ENCODE measurements at regions not wholly inside any gene's neighbourhood (a gene's known extent, or its start where the extent isn't known, plus 50 kb on each side); places are given as distances from the start of the nearest gene placed in this dataset.

DNA sequence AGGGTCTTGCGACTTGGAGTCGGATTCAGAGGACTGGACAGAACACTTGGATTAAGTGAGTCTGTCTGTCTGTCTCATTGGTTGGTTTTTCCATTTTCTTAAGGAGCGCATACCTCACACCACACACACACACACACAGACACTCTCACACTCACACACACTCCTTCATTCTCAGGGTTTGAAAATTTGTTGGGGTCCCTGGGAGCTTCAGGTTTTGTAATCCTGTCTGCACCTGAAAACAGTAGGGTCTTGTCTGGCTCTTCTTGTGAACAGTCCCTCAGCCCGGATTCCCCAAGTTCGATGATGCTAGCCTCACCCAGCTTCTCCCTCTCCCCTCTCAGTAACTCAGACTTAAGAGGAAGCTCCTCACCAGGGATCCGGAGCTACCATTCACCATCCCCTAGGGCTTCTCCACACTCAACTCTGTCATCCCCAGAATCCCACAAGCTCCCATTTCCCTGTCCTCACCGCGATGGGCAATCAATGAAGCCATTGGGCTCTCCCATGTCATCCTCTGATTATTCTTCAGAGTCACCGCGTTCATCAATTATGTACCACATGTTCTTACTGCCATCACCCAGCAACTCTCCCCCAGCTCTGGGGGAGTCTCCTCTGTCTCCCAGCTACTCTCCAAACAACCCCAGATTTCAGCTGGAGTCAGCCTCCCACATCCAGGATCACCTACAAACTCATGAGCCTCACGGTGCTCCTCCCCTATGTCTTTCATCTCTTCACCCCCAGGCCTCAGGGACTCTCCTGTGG is 1530.9 kb upstream of the TPTE start:
- Mint-ChIP-seq H3K27me3 (ENCODE audit: insufficient read depth, unreplicated experiment) (peaks cover 5% of the 10 kb centered on the region), H3K4me3 (ENCODE audit: unreplicated experiment) (no peak overlapping the region), H3K36me3 (ENCODE audit: insufficient read depth, unreplicated experiment) (no peaks in the 10 kb centered on the region), H3K4me1 (ENCODE audit: low read depth, unreplicated experiment) (no peaks in the 10 kb centered on the region), H3K27ac (ENCODE audit: unreplicated experiment) (no peak overlapping the region), H3K9me3 (ENCODE audit: unreplicated experiment) (peaks cover 41% of the 10 kb centered on the region)
- intact Hi-C loops (cut with micrococcal nuclease; ENCODE audit: unreplicated experiment): no loop called here
- H3K9me3 ChIP-seq: peaks cover 18% of the 10 kb centered on the region
- POLR2A ChIA-PET: no interaction called here
- TF ChIP-seq CTCF (IDR thresholded peaks at IDR 0.05; ENCODE audit: insufficient read depth in 1 of 2, low read depth in 1 of 2, low read length in 1 of 2, severe bottlenecking in 1 of 2, unreplicated experiment in 1 of 2): no peak
- no peak for DNase-seq
- H3K36me3 ChIP-seq (ENCODE audit: control insufficient read depth, insufficient read depth, low read length): no peaks in the 10 kb centered on the region
- CTCF ChIA-PET: no interaction called here
- H3K27me3 ChIP-seq (replicated peaks; ENCODE audit: control insufficient read depth, insufficient read depth, low read length): no peaks in the 10 kb centered on the region
- no peaks in the 10 kb centered on the region for H3K4me1 ChIP-seq
- BruUV-seq (replicated peaks): no TSS peak
- no peak overlapping the region for H3K4me3 ChIP-seq (ENCODE audit: low read depth, low read length)

- Histone ChIP-seq H3K9me3 (peaks cover 21% of the 10 kb centered on the region), H3K36me3 (ENCODE audit: control insufficient read depth, insufficient read depth, low read length) (no peaks in the 10 kb centered on the region), H3K4me1 (no peaks in the 10 kb centered on the region), H3K4me3 (ENCODE audit: low read depth, low read length) (no peak overlapping the region), H3K27me3 (replicated peaks; ENCODE audit: control insufficient read depth, insufficient read depth, low read length) (no peaks in the 10 kb centered on the region)
- BruUV-seq (replicated peaks): no TSS peak
- Mint-ChIP-seq H3K4me3 (ENCODE audit: unreplicated experiment) (no peak overlapping the region), H3K9me3 (ENCODE audit: unreplicated experiment) (peaks cover 41% of the 10 kb centered on the region), H3K27me3 (ENCODE audit: insufficient read depth, unreplicated experiment) (peaks cover 5% of the 10 kb centered on the region), H3K36me3 (ENCODE audit: insufficient read depth, unreplicated experiment) (no peaks in the 10 kb centered on the region), H3K4me1 (ENCODE audit: low read depth, unreplicated experiment) (no peaks in the 10 kb centered on the region), H3K27ac (ENCODE audit: unreplicated experiment) (no peak overlapping the region)
- no peak for DNase-seq
- intact Hi-C loops (cut with micrococcal nuclease; ENCODE audit: unreplicated experiment): no loop called here
- ChIA-PET POLR2A (no interaction called here), CTCF (no interaction called here)
- no peak for TF ChIP-seq CTCF (IDR thresholded peaks at IDR 0.05; ENCODE audit: insufficient read depth in 1 of 2, low read depth in 1 of 2, low read length in 1 of 2, severe bottlenecking in 1 of 2, unreplicated experiment in 1 of 2)
These were observed 1530.1 kb upstream of the TPTE start for GRCh38 chr21:8991088-8991907.

DNA sequence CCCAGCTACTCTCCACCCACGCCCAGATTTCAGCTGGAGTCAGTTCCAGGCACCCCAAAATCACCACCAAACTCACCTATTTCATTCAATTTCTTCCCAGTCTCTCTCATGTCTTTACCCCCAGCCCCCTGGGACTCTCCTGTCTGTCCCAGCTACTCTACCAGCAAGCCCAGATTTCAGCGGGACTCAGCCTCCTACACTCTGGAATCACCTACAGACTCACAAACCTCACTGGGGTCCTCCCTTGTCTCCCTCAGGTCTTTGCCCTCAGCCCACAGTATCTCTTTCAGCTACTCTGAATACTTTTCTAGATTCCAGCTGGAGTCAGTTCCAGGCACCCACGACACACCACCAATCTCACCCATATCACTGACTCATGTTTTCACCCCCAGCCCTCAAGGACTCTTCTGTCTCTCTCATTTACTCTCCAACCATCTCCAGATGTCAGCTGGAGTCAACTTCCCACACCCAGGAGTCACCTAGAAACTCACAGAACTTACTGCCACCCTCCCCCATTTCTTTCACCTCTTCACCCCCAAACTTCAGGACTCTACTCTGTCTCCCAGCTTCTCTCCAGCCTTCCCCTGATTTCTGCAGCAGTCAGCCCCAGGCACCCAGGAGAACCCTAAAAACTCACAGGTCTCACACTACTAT is 1529.3 kb upstream of the TPTE start:
- ChIA-PET CTCF (no interaction called here), POLR2A (no interaction called here)
- H3K27me3 ChIP-seq (replicated peaks; ENCODE audit: control insufficient read depth, insufficient read depth, low read length): no peaks in the 10 kb centered on the region
- no peaks in the 10 kb centered on the region for H3K4me1 ChIP-seq
- H3K4me3 ChIP-seq (ENCODE audit: low read depth, low read length): no peak overlapping the region
- H3K4me3 Mint-ChIP-seq (ENCODE audit: unreplicated experiment): no peak overlapping the region
- peaks cover 21% of the 10 kb centered on the region for H3K9me3 ChIP-seq
- peaks cover 5% of the 10 kb centered on the region for H3K27me3 Mint-ChIP-seq (ENCODE audit: insufficient read depth, unreplicated experiment)
- H3K27ac Mint-ChIP-seq (ENCODE audit: unreplicated experiment): no peak overlapping the region
- BruUV-seq (replicated peaks): no TSS peak
- no peaks in the 10 kb centered on the region for H3K4me1 Mint-ChIP-seq (ENCODE audit: low read depth, unreplicated experiment)
- no peak for DNase-seq
- intact Hi-C loops (cut with micrococcal nuclease; ENCODE audit: unreplicated experiment): no loop called here
- H3K36me3 ChIP-seq (ENCODE audit: control insufficient read depth, insufficient read depth, low read length): no peaks in the 10 kb centered on the region
- no peaks in the 10 kb centered on the region for H3K36me3 Mint-ChIP-seq (ENCODE audit: insufficient read depth, unreplicated experiment)
- H3K9me3 Mint-ChIP-seq (ENCODE audit: unreplicated experiment): peaks cover 47% of the 10 kb centered on the region
- TF ChIP-seq CTCF (IDR thresholded peaks at IDR 0.05; ENCODE audit: insufficient read depth in 1 of 2, low read depth in 1 of 2, low read length in 1 of 2, severe bottlenecking in 1 of 2, unreplicated experiment in 1 of 2): no peak
